C4-2B (cell line): ENCODE measurements at regions not wholly inside any gene's neighbourhood (a gene's known extent, or its start where the extent isn't known, plus 50 kb on each side); places are given as distances from the start of the nearest gene placed in this dataset.

Source experiments
- CTCF ChIP-seq: fragments of 450-650 bp; conservative IDR thresholded peaks from 2 replicates; pipeline ENCODE4 v1.5.1; 2017; ENCODE audit warnings: mild to moderate bottlenecking
- ZFX ChIP-seq: fragments of 450-650 bp; IDR thresholded peaks from 2 replicates; pipeline ENCODE4 v1.6.1; 2017

GRCh38 chr11:129536338-129536737, 160.7 kb downstream of the BARX2 start:
- TF ChIP-seq CTCF (no peak), ZFX (no peak)
